HepG2 (cell line): ENCODE measurements at regions not wholly inside any gene's neighbourhood (a gene's known extent, or its start where the extent isn't known, plus 50 kb on each side); places are given as distances from the start of the nearest gene placed in this dataset.

Experiments used
- ATAC-seq: fragments of 200-7000 bp; cut with Tn5 transposase; 3 replicates; pipeline ENCODE4 v1.9.1; 2020; ENCODE audit warnings: mild to moderate bottlenecking, moderate library complexity
- BruUV-seq: library from RNA; stranded (reverse); fragments of 400-500 nt; replicated peaks from 2 replicates; lab custom pipeline; 2021; lab: Mats Ljungman, UMichigan
- CTCF ChIA-PET: fragments of 300-600 bp; formaldehyde crosslinking; extraction: SDS; loops from one replicate; lab custom pipeline; 2021; ENCODE audit warnings: low total read pairs, inconsistent platforms, low intra/inter-chr PET ratio; lab: Yijun Ruan, JAX
- POLR2A ChIA-PET: fragments of 350-600 bp; sonication (Branson Sonifier 250); formaldehyde crosslinking; loops from one replicate; lab custom pipeline; 2020; ENCODE audit warnings: antibody characterized with exemption, inconsistent platforms; lab: Yijun Ruan, JAX
- DNase-seq: peaks from one replicate; pipeline ENCODE4 v3.0.0-alpha.2; 2015; ENCODE audit warnings: low spot score
- FAIRE-seq: peaks from 3 replicates; lab custom pipeline; 2011; peaks lifted over from hg19 to GRCh38; lab: Jason Lieb, UNC
- H2AFZ ChIP-seq: one replicate; pipeline ENCODE4 v1.6.1; 2011; ENCODE audit warnings: low read length, inconsistent platforms
- H3K27ac ChIP-seq: fragments of 300-600 bp; 3 replicates; pipeline ENCODE4 v1.8.0; 2011; ENCODE audit warnings: mixed run types, mild to moderate bottlenecking, mixed read lengths, low read length, inconsistent platforms; ENCODE audit not compliant: insufficient read depth; ENCODE audit errors: extremely low read length
- H3K27me3 ChIP-seq, 2 experiments: fragments of 200-600 bp in 1 of 2; 2 replicates in 1 of 2; 3 replicates in 1 of 2; pipeline versions ENCODE4 v1.6.0 to v1.8.0; 2011; ENCODE audit warnings: low read length in 2 of 2, mild to moderate bottlenecking in 2 of 2, moderate library complexity in 2 of 2, inconsistent platforms in 1 of 2; ENCODE audit not compliant: insufficient read depth in 2 of 2, control insufficient read depth in 1 of 2
- H3K36me3 ChIP-seq, 2 experiments: fragments of 200-600 bp in 1 of 2; replicated peaks in 1 of 2; 2 replicates in 1 of 2; 3 replicates in 1 of 2; pipeline versions ENCODE4 v1.5.1 to v1.8.0; 2011; ENCODE audit warnings: low read length in 2 of 2, inconsistent platforms in 1 of 2; ENCODE audit not compliant: insufficient read depth in 2 of 2, control insufficient read depth in 1 of 2
- H3K4me1 ChIP-seq: 2 replicates; pipeline ENCODE4 v1.5.1; 2012; ENCODE audit warnings: low read length, inconsistent platforms; ENCODE audit not compliant: insufficient read depth
- H3K4me2 ChIP-seq: 2 replicates; pipeline ENCODE4 v1.6.0; 2011; ENCODE audit warnings: low read depth, low read length, inconsistent platforms
- H3K4me3 ChIP-seq, 3 experiments: fragments of 200-600 bp in 1 of 3; sonication (generic), shearing (Covaris generic) in 1 of 3; replicated peaks in 1 of 3; 2 replicates each; pipeline ENCODE4 v1.5.1; 2011 to 2016; ENCODE audit warnings: low read length in 3 of 3, inconsistent platforms in 2 of 3, low read depth in 2 of 3, mild to moderate bottlenecking in 2 of 3, control low read depth in 1 of 3, mixed read lengths in 1 of 3; ENCODE audit not compliant: insufficient read depth in 1 of 3
- H3K79me2 ChIP-seq: one replicate; pipeline ENCODE4 v1.6.1; 2011; ENCODE audit warnings: low read length, inconsistent platforms; ENCODE audit not compliant: insufficient read depth
- H3K9ac ChIP-seq: 2 replicates; pipeline ENCODE4 v1.6.0; 2011; ENCODE audit warnings: mild to moderate bottlenecking, low read depth, low read length, inconsistent platforms; ENCODE audit not compliant: insufficient read depth
- H3K9me3 ChIP-seq: 2 replicates; pipeline ENCODE4 v1.5.1; 2012; ENCODE audit warnings: mild to moderate bottlenecking, low read length
- H4K20me1 ChIP-seq: 2 replicates; pipeline ENCODE4 v1.6.0; 2011; ENCODE audit warnings: inconsistent platforms, mild to moderate bottlenecking, low read length, moderate library complexity; ENCODE audit not compliant: insufficient read depth
- ATF1 ChIP-seq: IDR thresholded peaks from 2 replicates; pipeline ENCODE4 v1.6.1; 2016; ENCODE audit warnings: mild to moderate bottlenecking, control low read depth
- BATF2 ChIP-seq: sonication (generic); formaldehyde crosslinking; IDR thresholded peaks from 2 replicates; pipeline ENCODE4 v1.8.0; 2022; ENCODE audit warnings: mild to moderate bottlenecking, missing genetic modification reagents, moderate library complexity
- FOXA1 ChIP-seq, 2 experiments: fragments of 450-650 bp in 1 of 2; sonication (generic) in 1 of 2; formaldehyde crosslinking in 1 of 2; IDR thresholded peaks; 2 replicates each; pipeline versions ENCODE4 v1.4.0 to v1.6.1; 2016 to 2020; ENCODE audit warnings: missing genetic modification reagents in 1 of 2
- MAFK ChIP-seq, 2 experiments: IDR thresholded peaks in 1 of 2; conservative IDR thresholded peaks in 1 of 2; 2 replicates each; pipeline ENCODE4 v1.6.1; 2011; ENCODE audit warnings: improper control_type of control experiment in 2 of 2, low read length in 2 of 2
- SETDB1 ChIP-seq: sonication (generic); formaldehyde crosslinking; IDR thresholded peaks from 2 replicates; pipeline ENCODE4 v1.5.1; 2020; ENCODE audit warnings: missing genetic modification reagents, mild to moderate bottlenecking, borderline replicate concordance
- THAP11 ChIP-seq: IDR thresholded peaks from 2 replicates; pipeline ENCODE4 v1.6.1; 2016; ENCODE audit warnings: missing biosample characterization, missing genetic modification reagents
- ZBTB14 ChIP-seq: sonication (generic); formaldehyde crosslinking; IDR thresholded peaks from 2 replicates; pipeline ENCODE4 v1.4.0; 2020; ENCODE audit warnings: missing genetic modification reagents
- ZNF407 ChIP-seq: sonication (generic); formaldehyde crosslinking; IDR thresholded peaks from one replicate; pipeline ENCODE4 v1.5.1; 2020; ENCODE audit warnings: mild to moderate bottlenecking, missing genetic modification reagents; ENCODE audit errors: not compliant biosample characterization
- ZNF564 ChIP-seq: sonication (generic); formaldehyde crosslinking; IDR thresholded peaks from 2 replicates; pipeline ENCODE4 v1.8.1; 2023; ENCODE audit warnings: mild to moderate bottlenecking, missing genetic modification reagents
- WGBS: methylation state at CpG from one replicate; pipeline ENCODE4 v1.1.6; 2017; ENCODE audit warnings: low lambda C conversion rate; 5-methylcytosine and 5-hydroxymethylcytosine counted together
- in situ Hi-C: cut with HindIII; loops from 2 replicates; pipeline ENCODE4 v1.10.0; 2017; ENCODE audit warnings: low pct_unique_long_range_greater_than_20kb; ENCODE audit not compliant: extremely low pct_ligation_motif_present
- intact Hi-C: fragments of 100-400 bp; cut with micrococcal nuclease; formaldehyde crosslinking; loops from one replicate; pipeline ENCODE4 v1.10.0; 2022; ENCODE audit not compliant: unreplicated experiment

GRCh38 chr7:22008087-22008486 is 62.4 kb upstream of the CDCA7L start (continued):
- TF ChIP-seq THAP11 (CRISPR knock-in tag) (no peak), ATF1 (CRISPR knock-in tag) (no peak), ZNF564 (CRISPR knock-in tag) (no peak), ZNF407 (CRISPR knock-in tag) (no peak)
- TF ChIP-seq, all 625 proteins: peak for 0

- Histone ChIP-seq H3K79me2 (no peaks in the 10 kb centered on the region), H3K27ac (no peak overlapping the region), H3K9me3 (no peaks in the 10 kb centered on the region), H3K4me3 (no peak overlapping the region), H4K20me1 (no peaks in the 10 kb centered on the region), H2AFZ (no peak overlapping the region), H3K9ac (no peak overlapping the region), H3K4me1 (no peaks in the 10 kb centered on the region), H3K36me3 (no peaks in the 10 kb centered on the region), H3K4me2 (no peak overlapping the region), H3K27me3 (peaks cover 0 to 21% of the 10 kb centered on the region in 2 experiments; a peak in 3 of 5 replicates)
- ATAC-seq (no peak), FAIRE-seq (no peak), DNase-seq (no peak)
- in situ Hi-C loops: no loop called here
- ChIA-PET POLR2A (no interaction called here), CTCF (no interaction called here)
- intact Hi-C loops: no loop called here
- TF ChIP-seq ZBTB14 (CRISPR knock-in tag) (no peak), SETDB1 (no peak), BATF2 (CRISPR knock-in tag) (no peak), MAFK (conservative IDR thresholded peaks at IDR 0.05 in 1 of 2, IDR thresholded peaks at IDR 0.05 in 1 of 2; ENCODE audit: low read length in 2 of 2) (no peak), FOXA1 (IDR thresholded peaks at IDR 0.05) (no peak), FOXA1 (CRISPR knock-in tag; IDR thresholded peaks at IDR 0.05) (no peak)
- BruUV-seq: no TSS peak
- 0% methylated on average over 1 of the region's 1 CpG for WGBS
These were observed 59.5 kb upstream of the CDCA7L start for GRCh38 chr7:22005151-22005550.
